WTC11 (cell line): ENCODE measurements at regions not wholly inside any gene's neighbourhood (a gene's known extent, or its start where the extent isn't known, plus 50 kb on each side); places are given as distances from the start of the nearest gene placed in this dataset.

Experiments
- ATAC-seq: fragments of 200-7000 bp; cut with Tn5 transposase; 2 replicates; pipeline ENCODE4 v1.10.0; 2021; ENCODE audit warnings: mild to moderate bottlenecking, moderate library complexity
- CTCF ChIA-PET: fragments of 300-600 bp; sonication (Branson Sonifier 250); formaldehyde crosslinking; loops from one replicate; lab custom pipeline; 2021; ENCODE audit warnings: antibody characterized with exemption; lab: Charles Lee
- POLR2A ChIA-PET: fragments of 350-600 bp; sonication (Branson Sonifier 250); formaldehyde crosslinking; loops from one replicate; lab custom pipeline; 2021; ENCODE audit warnings: antibody characterized with exemption; lab: Charles Lee
- DNase-seq: peaks from one replicate; pipeline ENCODE4 v3.0.0; 2021; ENCODE audit warnings: low spot score
- H3K27ac Mint-ChIP-seq: 2 replicates; pipeline ENCODE4 v1.8.0; 2021; ENCODE audit warnings: mixed read lengths
- H3K27me3 Mint-ChIP-seq: 2 replicates; pipeline ENCODE4 v1.8.0; 2021; ENCODE audit warnings: low read depth, mild to moderate bottlenecking, moderate library complexity, mixed read lengths
- H3K36me3 Mint-ChIP-seq: 2 replicates; pipeline ENCODE4 v1.8.0; 2021; ENCODE audit warnings: mixed read lengths
- H3K4me1 Mint-ChIP-seq: 2 replicates; pipeline ENCODE4 v1.8.0; 2022; ENCODE audit warnings: mixed read lengths
- H3K4me3 Mint-ChIP-seq: 2 replicates; pipeline ENCODE4 v1.8.0; 2021; ENCODE audit warnings: mild to moderate bottlenecking, moderate library complexity, mixed read lengths
- H3K9me3 Mint-ChIP-seq: 2 replicates; pipeline ENCODE4 v1.8.0; 2021; ENCODE audit warnings: mixed read lengths
- ELF4 ChIP-seq: sonication (generic); formaldehyde crosslinking; IDR thresholded peaks from 2 replicates; pipeline ENCODE4 v1.8.1; 2022; ENCODE audit warnings: low read depth, mild to moderate bottlenecking, moderate library complexity, missing genetic modification reagents
- ETV6 ChIP-seq: sonication (generic); formaldehyde crosslinking; IDR thresholded peaks from 2 replicates; pipeline ENCODE4 v1.8.1; 2022; ENCODE audit warnings: mild to moderate bottlenecking, missing genetic modification reagents
- NFYB ChIP-seq: sonication (generic); formaldehyde crosslinking; conservative IDR thresholded peaks from 2 replicates; pipeline ENCODE4 v1.8.0; 2022; ENCODE audit warnings: low read depth, missing genetic modification reagents
- NR3C1 ChIP-seq: sonication (generic); formaldehyde crosslinking; conservative IDR thresholded peaks from 2 replicates; pipeline ENCODE4 v1.8.1; 2023; ENCODE audit warnings: low read depth, mild to moderate bottlenecking, missing genetic modification reagents
- PRRX2 ChIP-seq: fragments of 250-450 bp; sonication (Bioruptor Pico); IDR thresholded peaks from 2 replicates; pipeline ENCODE4 v1.8.0; 2021; ENCODE audit warnings: mild to moderate bottlenecking
- RORB ChIP-seq: fragments of 250-450 bp; sonication (Bioruptor Pico); IDR thresholded peaks from 2 replicates; pipeline ENCODE4 v1.9.0; 2021; ENCODE audit warnings: mild to moderate bottlenecking
- TEAD1 ChIP-seq: sonication (generic); formaldehyde crosslinking; IDR thresholded peaks from 2 replicates; pipeline ENCODE4 v1.8.0; 2022; ENCODE audit warnings: mild to moderate bottlenecking, missing genetic modification reagents
- ZBTB21 ChIP-seq: sonication (generic); formaldehyde crosslinking; IDR thresholded peaks from 2 replicates; pipeline ENCODE4 v1.8.1; 2023; ENCODE audit warnings: mild to moderate bottlenecking, missing genetic modification reagents, borderline replicate concordance
- ZNF138 ChIP-seq: sonication (generic); formaldehyde crosslinking; conservative IDR thresholded peaks from 2 replicates; pipeline ENCODE4 v1.8.1; 2022; ENCODE audit warnings: mild to moderate bottlenecking, moderate library complexity, missing genetic modification reagents
- ZNF263 ChIP-seq: sonication (generic); formaldehyde crosslinking; IDR thresholded peaks from 2 replicates; pipeline ENCODE4 v1.8.1; 2022; ENCODE audit warnings: low read depth, mild to moderate bottlenecking, moderate library complexity, missing genetic modification reagents
- TF ChIP-seq, protein P1 (sequence below): sonication (generic); formaldehyde crosslinking; IDR thresholded peaks from 2 replicates; pipeline ENCODE4 v1.8.1; 2023; ENCODE audit warnings: mild to moderate bottlenecking, moderate library complexity, missing genetic modification reagents
- TF ChIP-seq, protein P2 (sequence below): sonication (generic); formaldehyde crosslinking; IDR thresholded peaks from 2 replicates; pipeline ENCODE4 v1.8.0; 2023; ENCODE audit warnings: missing genetic modification reagents
- TF ChIP-seq, protein P3 (sequence below): sonication (generic); formaldehyde crosslinking; IDR thresholded peaks from 2 replicates; pipeline ENCODE4 v1.8.0; 2022; ENCODE audit warnings: mild to moderate bottlenecking, missing genetic modification reagents
- TF ChIP-seq, protein P4 (sequence below): sonication (generic); formaldehyde crosslinking; IDR thresholded peaks from 2 replicates; pipeline ENCODE4 v1.8.1; 2023; ENCODE audit warnings: mild to moderate bottlenecking, missing genetic modification reagents
- TF ChIP-seq, protein P5 (sequence below): sonication (generic); formaldehyde crosslinking; conservative IDR thresholded peaks from 2 replicates; pipeline ENCODE4 v1.8.1; 2022; ENCODE audit warnings: mild to moderate bottlenecking, missing genetic modification reagents
- TF ChIP-seq, protein P6 (sequence below): sonication (generic); formaldehyde crosslinking; IDR thresholded peaks from 2 replicates; pipeline ENCODE4 v1.8.0; 2023; ENCODE audit warnings: mild to moderate bottlenecking, missing genetic modification reagents
- TF ChIP-seq, protein P7 (sequence below): fragments of 250-450 bp; sonication (Bioruptor Pico); IDR thresholded peaks from 2 replicates; pipeline ENCODE4 v1.9.0; 2021; ENCODE audit warnings: moderate library complexity, mild to moderate bottlenecking, inconsistent platforms, borderline replicate concordance
- TF ChIP-seq, protein P8 (sequence below): sonication (generic); formaldehyde crosslinking; IDR thresholded peaks from 2 replicates; pipeline ENCODE4 v1.8.0; 2022; ENCODE audit warnings: mild to moderate bottlenecking, missing genetic modification reagents
- TF ChIP-seq, protein P9 (sequence below): fragments of 200-600 bp; IDR thresholded peaks from 2 replicates; pipeline ENCODE4 v1.8.0; 2022; ENCODE audit warnings: antibody characterized with exemption
- TF ChIP-seq, protein P10 (sequence below): sonication (generic); formaldehyde crosslinking; IDR thresholded peaks from 2 replicates; pipeline ENCODE4 v1.8.0; 2022; ENCODE audit warnings: mild to moderate bottlenecking, missing genetic modification reagents
- TF ChIP-seq, protein P11 (sequence below): sonication (generic); formaldehyde crosslinking; IDR thresholded peaks from 2 replicates; pipeline ENCODE4 v1.8.1; 2022; ENCODE audit warnings: low read depth, missing genetic modification reagents, borderline replicate concordance

DNA sequence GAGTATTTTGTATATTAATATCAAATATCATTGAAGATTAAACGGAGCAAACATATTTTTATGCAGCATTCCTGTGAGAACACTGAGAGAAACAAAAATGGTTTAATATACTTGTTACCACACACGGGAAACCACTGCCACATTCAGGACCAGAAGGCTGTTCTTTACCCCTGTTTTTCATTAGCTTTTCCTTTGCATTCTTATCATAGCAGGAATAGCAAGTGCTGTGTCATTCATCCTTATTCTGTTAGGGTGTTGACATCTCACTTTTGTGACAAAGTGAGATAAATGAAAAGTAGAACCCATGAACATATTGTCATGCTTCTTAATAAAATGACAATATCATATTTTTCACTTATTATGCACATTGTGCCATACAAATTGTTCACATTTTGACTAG, 212.4 kb upstream of the NDST4 start (continued):
- TF ChIP-seq, protein P1, sequence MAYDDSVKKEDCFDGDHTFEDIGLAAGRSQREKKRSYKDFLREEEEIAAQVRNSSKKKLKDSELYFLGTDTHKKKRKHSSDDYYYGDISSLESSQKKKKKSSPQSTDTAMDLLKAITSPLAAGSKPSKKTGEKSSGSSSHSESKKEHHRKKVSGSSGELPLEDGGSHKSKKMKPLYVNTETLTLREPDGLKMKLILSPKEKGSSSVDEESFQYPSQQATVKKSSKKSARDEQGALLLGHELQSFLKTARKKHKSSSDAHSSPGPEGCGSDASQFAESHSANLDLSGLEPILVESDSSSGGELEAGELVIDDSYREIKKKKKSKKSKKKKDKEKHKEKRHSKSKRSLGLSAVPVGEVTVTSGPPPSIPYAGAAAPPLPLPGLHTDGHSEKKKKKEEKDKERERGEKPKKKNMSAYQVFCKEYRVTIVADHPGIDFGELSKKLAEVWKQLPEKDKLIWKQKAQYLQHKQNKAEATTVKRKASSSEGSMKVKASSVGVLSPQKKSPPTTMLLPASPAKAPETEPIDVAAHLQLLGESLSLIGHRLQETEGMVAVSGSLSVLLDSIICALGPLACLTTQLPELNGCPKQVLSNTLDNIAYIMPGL (CRISPR knock-in tag): no peak
- TF ChIP-seq, protein P2, sequence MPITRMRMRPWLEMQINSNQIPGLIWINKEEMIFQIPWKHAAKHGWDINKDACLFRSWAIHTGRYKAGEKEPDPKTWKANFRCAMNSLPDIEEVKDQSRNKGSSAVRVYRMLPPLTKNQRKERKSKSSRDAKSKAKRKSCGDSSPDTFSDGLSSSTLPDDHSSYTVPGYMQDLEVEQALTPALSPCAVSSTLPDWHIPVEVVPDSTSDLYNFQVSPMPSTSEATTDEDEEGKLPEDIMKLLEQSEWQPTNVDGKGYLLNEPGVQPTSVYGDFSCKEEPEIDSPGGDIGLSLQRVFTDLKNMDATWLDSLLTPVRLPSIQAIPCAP: no peak
- TF ChIP-seq TEAD1 (CRISPR knock-in tag) (no peak), RORB (CRISPR knock-in tag) (no peak)
- TF ChIP-seq, protein P3, sequence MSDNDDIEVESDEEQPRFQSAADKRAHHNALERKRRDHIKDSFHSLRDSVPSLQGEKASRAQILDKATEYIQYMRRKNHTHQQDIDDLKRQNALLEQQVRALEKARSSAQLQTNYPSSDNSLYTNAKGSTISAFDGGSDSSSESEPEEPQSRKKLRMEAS (CRISPR knock-in tag): no peak

DNA sequence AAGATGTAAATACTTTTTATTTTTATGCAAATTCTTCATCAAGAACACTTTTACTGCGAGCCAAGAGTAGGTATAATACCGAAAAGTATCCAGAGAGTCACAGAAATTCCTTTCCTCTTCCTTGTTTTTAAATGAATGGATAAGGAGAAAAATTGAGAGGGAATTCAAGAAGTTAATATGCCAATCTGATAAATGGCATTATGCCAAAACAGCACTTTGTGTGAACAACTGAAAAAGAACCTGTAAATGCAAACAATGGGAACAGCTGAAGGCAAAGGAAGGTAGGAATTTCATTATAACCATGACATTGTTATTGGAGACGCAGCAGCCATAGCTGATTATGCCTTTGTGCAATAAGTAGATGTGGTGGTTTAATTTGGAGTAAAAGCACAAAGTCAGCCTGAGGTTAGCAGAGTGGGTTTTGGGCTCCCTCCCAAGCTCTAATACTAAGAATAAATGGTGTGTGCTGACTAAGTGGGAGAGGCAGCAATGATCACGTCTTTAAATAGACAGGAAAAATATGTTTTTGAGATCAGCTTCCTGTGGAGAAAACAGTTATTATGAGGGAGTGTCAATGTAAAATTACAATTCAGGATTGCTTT, 209.8 kb upstream of the NDST4 start:
- CTCF ChIA-PET: no interaction called here
- Mint-ChIP-seq H3K9me3 (no peaks in the 10 kb centered on the region), H3K4me3 (no peak overlapping the region), H3K27me3 (no peaks in the 10 kb centered on the region), H3K27ac (no peak overlapping the region), H3K4me1 (peaks cover 15% of the 10 kb centered on the region), H3K36me3 (no peaks in the 10 kb centered on the region)
- ATAC-seq: no peak
- POLR2A ChIA-PET: no interaction called here
- no peak for DNase-seq
- TF ChIP-seq NFYB (CRISPR knock-in tag) (no peak), ETV6 (CRISPR knock-in tag) (no peak), ELF4 (no peak), ZNF138 (CRISPR knock-in tag) (no peak), PRRX2 (no peak), NR3C1 (CRISPR knock-in tag) (no peak), ZBTB21 (CRISPR knock-in tag) (no peak), ZNF263 (CRISPR knock-in tag) (no peak)
- TF ChIP-seq, protein P4, sequence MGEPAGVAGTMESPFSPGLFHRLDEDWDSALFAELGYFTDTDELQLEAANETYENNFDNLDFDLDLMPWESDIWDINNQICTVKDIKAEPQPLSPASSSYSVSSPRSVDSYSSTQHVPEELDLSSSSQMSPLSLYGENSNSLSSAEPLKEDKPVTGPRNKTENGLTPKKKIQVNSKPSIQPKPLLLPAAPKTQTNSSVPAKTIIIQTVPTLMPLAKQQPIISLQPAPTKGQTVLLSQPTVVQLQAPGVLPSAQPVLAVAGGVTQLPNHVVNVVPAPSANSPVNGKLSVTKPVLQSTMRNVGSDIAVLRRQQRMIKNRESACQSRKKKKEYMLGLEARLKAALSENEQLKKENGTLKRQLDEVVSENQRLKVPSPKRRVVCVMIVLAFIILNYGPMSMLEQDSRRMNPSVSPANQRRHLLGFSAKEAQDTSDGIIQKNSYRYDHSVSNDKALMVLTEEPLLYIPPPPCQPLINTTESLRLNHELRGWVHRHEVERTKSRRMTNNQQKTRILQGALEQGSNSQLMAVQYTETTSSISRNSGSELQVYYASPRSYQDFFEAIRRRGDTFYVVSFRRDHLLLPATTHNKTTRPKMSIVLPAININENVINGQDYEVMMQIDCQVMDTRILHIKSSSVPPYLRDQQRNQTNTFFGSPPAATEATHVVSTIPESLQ (CRISPR knock-in tag): no peak
- TF ChIP-seq, protein P5, sequence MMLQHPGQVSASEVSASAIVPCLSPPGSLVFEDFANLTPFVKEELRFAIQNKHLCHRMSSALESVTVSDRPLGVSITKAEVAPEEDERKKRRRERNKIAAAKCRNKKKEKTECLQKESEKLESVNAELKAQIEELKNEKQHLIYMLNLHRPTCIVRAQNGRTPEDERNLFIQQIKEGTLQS (CRISPR knock-in tag): no peak
- TF ChIP-seq, protein P6, sequence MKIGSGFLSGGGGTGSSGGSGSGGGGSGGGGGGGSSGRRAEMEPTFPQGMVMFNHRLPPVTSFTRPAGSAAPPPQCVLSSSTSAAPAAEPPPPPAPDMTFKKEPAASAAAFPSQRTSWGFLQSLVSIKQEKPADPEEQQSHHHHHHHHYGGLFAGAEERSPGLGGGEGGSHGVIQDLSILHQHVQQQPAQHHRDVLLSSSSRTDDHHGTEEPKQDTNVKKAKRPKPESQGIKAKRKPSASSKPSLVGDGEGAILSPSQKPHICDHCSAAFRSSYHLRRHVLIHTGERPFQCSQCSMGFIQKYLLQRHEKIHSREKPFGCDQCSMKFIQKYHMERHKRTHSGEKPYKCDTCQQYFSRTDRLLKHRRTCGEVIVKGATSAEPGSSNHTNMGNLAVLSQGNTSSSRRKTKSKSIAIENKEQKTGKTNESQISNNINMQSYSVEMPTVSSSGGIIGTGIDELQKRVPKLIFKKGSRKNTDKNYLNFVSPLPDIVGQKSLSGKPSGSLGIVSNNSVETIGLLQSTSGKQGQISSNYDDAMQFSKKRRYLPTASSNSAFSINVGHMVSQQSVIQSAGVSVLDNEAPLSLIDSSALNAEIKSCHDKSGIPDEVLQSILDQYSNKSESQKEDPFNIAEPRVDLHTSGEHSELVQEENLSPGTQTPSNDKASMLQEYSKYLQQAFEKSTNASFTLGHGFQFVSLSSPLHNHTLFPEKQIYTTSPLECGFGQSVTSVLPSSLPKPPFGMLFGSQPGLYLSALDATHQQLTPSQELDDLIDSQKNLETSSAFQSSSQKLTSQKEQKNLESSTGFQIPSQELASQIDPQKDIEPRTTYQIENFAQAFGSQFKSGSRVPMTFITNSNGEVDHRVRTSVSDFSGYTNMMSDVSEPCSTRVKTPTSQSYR (CRISPR knock-in tag): no peak
- TF ChIP-seq, protein P7, sequence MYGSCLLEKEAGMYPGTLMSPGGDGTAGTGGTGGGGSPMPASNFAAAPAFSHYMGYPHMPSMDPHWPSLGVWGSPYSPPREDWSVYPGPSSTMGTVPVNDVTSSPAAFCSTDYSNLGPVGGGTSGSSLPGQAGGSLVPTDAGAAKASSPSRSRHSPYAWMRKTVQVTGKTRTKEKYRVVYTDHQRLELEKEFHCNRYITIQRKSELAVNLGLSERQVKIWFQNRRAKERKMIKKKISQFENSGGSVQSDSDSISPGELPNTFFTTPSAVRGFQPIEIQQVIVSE (CRISPR knock-in tag): no peak
- TF ChIP-seq, protein P8, sequence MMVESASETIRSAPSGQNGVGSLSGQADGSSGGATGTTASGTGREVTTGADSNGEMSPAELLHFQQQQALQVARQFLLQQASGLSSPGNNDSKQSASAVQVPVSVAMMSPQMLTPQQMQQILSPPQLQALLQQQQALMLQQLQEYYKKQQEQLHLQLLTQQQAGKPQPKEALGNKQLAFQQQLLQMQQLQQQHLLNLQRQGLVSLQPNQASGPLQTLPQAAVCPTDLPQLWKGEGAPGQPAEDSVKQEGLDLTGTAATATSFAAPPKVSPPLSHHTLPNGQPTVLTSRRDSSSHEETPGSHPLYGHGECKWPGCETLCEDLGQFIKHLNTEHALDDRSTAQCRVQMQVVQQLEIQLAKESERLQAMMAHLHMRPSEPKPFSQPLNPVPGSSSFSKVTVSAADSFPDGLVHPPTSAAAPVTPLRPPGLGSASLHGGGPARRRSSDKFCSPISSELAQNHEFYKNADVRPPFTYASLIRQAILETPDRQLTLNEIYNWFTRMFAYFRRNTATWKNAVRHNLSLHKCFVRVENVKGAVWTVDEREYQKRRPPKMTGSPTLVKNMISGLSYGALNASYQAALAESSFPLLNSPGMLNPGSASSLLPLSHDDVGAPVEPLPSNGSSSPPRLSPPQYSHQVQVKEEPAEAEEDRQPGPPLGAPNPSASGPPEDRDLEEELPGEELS (CRISPR knock-in tag): no peak
- TF ChIP-seq, protein P9, sequence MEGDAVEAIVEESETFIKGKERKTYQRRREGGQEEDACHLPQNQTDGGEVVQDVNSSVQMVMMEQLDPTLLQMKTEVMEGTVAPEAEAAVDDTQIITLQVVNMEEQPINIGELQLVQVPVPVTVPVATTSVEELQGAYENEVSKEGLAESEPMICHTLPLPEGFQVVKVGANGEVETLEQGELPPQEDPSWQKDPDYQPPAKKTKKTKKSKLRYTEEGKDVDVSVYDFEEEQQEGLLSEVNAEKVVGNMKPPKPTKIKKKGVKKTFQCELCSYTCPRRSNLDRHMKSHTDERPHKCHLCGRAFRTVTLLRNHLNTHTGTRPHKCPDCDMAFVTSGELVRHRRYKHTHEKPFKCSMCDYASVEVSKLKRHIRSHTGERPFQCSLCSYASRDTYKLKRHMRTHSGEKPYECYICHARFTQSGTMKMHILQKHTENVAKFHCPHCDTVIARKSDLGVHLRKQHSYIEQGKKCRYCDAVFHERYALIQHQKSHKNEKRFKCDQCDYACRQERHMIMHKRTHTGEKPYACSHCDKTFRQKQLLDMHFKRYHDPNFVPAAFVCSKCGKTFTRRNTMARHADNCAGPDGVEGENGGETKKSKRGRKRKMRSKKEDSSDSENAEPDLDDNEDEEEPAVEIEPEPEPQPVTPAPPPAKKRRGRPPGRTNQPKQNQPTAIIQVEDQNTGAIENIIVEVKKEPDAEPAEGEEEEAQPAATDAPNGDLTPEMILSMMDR: no peak
- TF ChIP-seq, protein P10, sequence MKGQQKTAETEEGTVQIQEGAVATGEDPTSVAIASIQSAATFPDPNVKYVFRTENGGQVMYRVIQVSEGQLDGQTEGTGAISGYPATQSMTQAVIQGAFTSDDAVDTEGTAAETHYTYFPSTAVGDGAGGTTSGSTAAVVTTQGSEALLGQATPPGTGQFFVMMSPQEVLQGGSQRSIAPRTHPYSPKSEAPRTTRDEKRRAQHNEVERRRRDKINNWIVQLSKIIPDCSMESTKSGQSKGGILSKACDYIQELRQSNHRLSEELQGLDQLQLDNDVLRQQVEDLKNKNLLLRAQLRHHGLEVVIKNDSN: no peak
- TF ChIP-seq, protein P11, sequence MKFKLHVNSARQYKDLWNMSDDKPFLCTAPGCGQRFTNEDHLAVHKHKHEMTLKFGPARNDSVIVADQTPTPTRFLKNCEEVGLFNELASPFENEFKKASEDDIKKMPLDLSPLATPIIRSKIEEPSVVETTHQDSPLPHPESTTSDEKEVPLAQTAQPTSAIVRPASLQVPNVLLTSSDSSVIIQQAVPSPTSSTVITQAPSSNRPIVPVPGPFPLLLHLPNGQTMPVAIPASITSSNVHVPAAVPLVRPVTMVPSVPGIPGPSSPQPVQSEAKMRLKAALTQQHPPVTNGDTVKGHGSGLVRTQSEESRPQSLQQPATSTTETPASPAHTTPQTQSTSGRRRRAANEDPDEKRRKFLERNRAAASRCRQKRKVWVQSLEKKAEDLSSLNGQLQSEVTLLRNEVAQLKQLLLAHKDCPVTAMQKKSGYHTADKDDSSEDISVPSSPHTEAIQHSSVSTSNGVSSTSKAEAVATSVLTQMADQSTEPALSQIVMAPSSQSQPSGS (CRISPR knock-in tag): no peak
